GM12878 (cell line): ENCODE measurements at regions not wholly inside any gene's neighbourhood (a gene's known extent, or its start where the extent isn't known, plus 50 kb on each side); places are given as distances from the start of the nearest gene placed in this dataset.

Experiments used
- ATAC-seq: fragments of 200-7000 bp; cut with Tn5 transposase; 3 replicates; pipeline ENCODE4 v1.9.1; 2020; ENCODE audit warnings: mild to moderate bottlenecking, moderate library complexity
- BruUV-seq: library from RNA; stranded (reverse); fragments of 400-500 nt; replicated peaks from 2 replicates; lab custom pipeline; 2021; lab: Mats Ljungman, UMichigan
- CTCF ChIA-PET: fragments of 300-600 bp; sonication (Branson Sonifier 250); formaldehyde crosslinking; extraction: SDS; loops from one replicate; lab custom pipeline; 2021; ENCODE audit warnings: inconsistent platforms; lab: Yijun Ruan, JAX
- POLR2A ChIA-PET: fragments of 350-600 bp; formaldehyde crosslinking; extraction: SDS; loops from one replicate; lab custom pipeline; 2021; ENCODE audit warnings: inconsistent platforms; lab: Charles Lee
- RAD21 ChIA-PET: fragments of 300-600 bp; sonication (Branson Sonifier 250); formaldehyde crosslinking; loops from one replicate; lab custom pipeline; 2023; ENCODE audit warnings: antibody characterized with exemption; ENCODE audit not compliant: unreplicated experiment; lab: Charles Lee
- SMC1A ChIA-PET: fragments of 300-600 bp; sonication (Branson Sonifier 250); formaldehyde crosslinking; loops from one replicate; lab custom pipeline; 2023; ENCODE audit not compliant: unreplicated experiment, uncharacterized antibody; lab: Charles Lee
- DNase-seq: peaks from one replicate; pipeline ENCODE4 v3.0.0-alpha.2; 2011; ENCODE audit warnings: low read depth, low spot score
- FAIRE-seq: peaks from 3 replicates; lab custom pipeline; 2011; peaks lifted over from hg19 to GRCh38; lab: Jason Lieb, UNC
- H2AFZ ChIP-seq: 2 replicates; pipeline ENCODE4 v1.6.0; 2011; ENCODE audit warnings: low read depth, low read length, control low read depth; ENCODE audit not compliant: control insufficient read depth
- H3K27ac ChIP-seq: 2 replicates; pipeline ENCODE4 v1.5.1; 2011; ENCODE audit warnings: control low read depth; ENCODE audit not compliant: control insufficient read depth, insufficient read depth
- H3K27me3 ChIP-seq, 2 experiments: replicated peaks in 1 of 2; 2 replicates each; pipeline versions ENCODE4 v1.6.0 to v1.6.1; 2011; ENCODE audit warnings: low read length in 1 of 2; ENCODE audit not compliant: control insufficient read depth in 2 of 2, insufficient read depth in 2 of 2
- H3K36me3 ChIP-seq, 2 experiments: 2 replicates each; pipeline ENCODE4 v1.5.1; 2011; ENCODE audit warnings: low read length in 1 of 2; ENCODE audit not compliant: control insufficient read depth in 2 of 2, insufficient read depth in 2 of 2
- H3K4me1 ChIP-seq: 2 replicates; pipeline ENCODE4 v1.6.1; 2011; ENCODE audit warnings: mild to moderate bottlenecking, low read length, moderate library complexity, mixed read lengths; ENCODE audit not compliant: control insufficient read depth, insufficient read depth
- H3K4me2 ChIP-seq: 2 replicates; pipeline ENCODE4 v1.6.0; 2011; ENCODE audit warnings: control low read depth; ENCODE audit not compliant: control insufficient read depth, insufficient read depth
- H3K4me3 ChIP-seq: fragments of 200-600 bp; sonication (generic); 2 replicates; pipeline ENCODE4 v1.5.1; 2016
- H3K79me2 ChIP-seq: 2 replicates; pipeline ENCODE4 v1.6.0; 2011; ENCODE audit warnings: low read length; ENCODE audit not compliant: control insufficient read depth, insufficient read depth
- H3K9ac ChIP-seq: 2 replicates; pipeline ENCODE4 v1.8.0; 2011; ENCODE audit warnings: low read length, control low read depth, mixed read lengths; ENCODE audit not compliant: control insufficient read depth, insufficient read depth
- H3K9me3 ChIP-seq: replicated peaks from 3 replicates; pipeline ENCODE4 v1.5.1; 2011; ENCODE audit warnings: mild to moderate bottlenecking, low read length; ENCODE audit not compliant: control insufficient read depth, insufficient read depth
- H4K20me1 ChIP-seq: 2 replicates; pipeline ENCODE4 v1.6.0; 2011; ENCODE audit not compliant: control insufficient read depth, insufficient read depth
- ASH2L ChIP-seq: fragments of 300-600, 200-600 bp; sonication (generic); IDR thresholded peaks from 2 replicates; pipeline ENCODE4 v1.6.1; 2017; ENCODE audit warnings: low read depth, mild to moderate bottlenecking, borderline replicate concordance
- BMI1 ChIP-seq: fragments of 450-650 bp; IDR thresholded peaks from 2 replicates; pipeline ENCODE4 v1.6.1; 2016; ENCODE audit warnings: mild to moderate bottlenecking, moderate library complexity, borderline replicate concordance
- CHD1 ChIP-seq: IDR thresholded peaks from 2 replicates; pipeline ENCODE4 v1.6.1; 2012; ENCODE audit warnings: low read depth, low read length, improper control_type of control experiment
- EP300 ChIP-seq, 2 experiments: fragments of 150-350 bp in 1 of 2; IDR thresholded peaks; 2 replicates each; pipeline ENCODE4 v1.6.1; 2011 to 2012; ENCODE audit warnings: low read depth in 2 of 2, low read length in 2 of 2, borderline replicate concordance in 1 of 2, improper control_type of control experiment in 1 of 2, inconsistent platforms in 1 of 2; ENCODE audit not compliant: control insufficient read depth in 1 of 2
- FOXM1 ChIP-seq: IDR thresholded peaks from 2 replicates; pipeline ENCODE4 v1.6.1; 2012; ENCODE audit warnings: low read depth, mild to moderate bottlenecking, inconsistent platforms, low read length, moderate library complexity
- GABPA ChIP-seq: IDR thresholded peaks from 2 replicates; pipeline ENCODE4 v1.6.1; 2014; ENCODE audit warnings: antibody characterized with exemption, low read depth, mild to moderate bottlenecking, inconsistent platforms
- HDAC6 ChIP-seq: fragments of 200-600 bp; sonication (generic); IDR thresholded peaks from one replicate; pipeline ENCODE4 v1.8.0; 2017; ENCODE audit warnings: antibody characterized with exemption; ENCODE audit not compliant: unreplicated experiment
- KDM1A ChIP-seq: fragments of 200-600 bp; sonication (generic); IDR thresholded peaks from 2 replicates; pipeline ENCODE4 v1.6.1; 2016; ENCODE audit warnings: borderline replicate concordance
- PAX5 ChIP-seq: IDR thresholded peaks from 2 replicates; pipeline ENCODE4 v1.6.1; 2011; ENCODE audit warnings: low read depth, low read length, borderline replicate concordance
- SPI1 ChIP-seq: IDR thresholded peaks from 2 replicates; pipeline ENCODE4 v1.6.1; 2011; ENCODE audit warnings: low read depth, mild to moderate bottlenecking, low read length, moderate library complexity, borderline replicate concordance; ENCODE audit not compliant: insufficient read depth
- YY1 ChIP-seq: IDR thresholded peaks from 2 replicates; pipeline ENCODE4 v1.6.1; 2011; ENCODE audit warnings: low read depth, mild to moderate bottlenecking, low read length
- ZBED1 ChIP-seq: IDR thresholded peaks from 2 replicates; pipeline ENCODE4 v1.6.1; 2016; ENCODE audit warnings: borderline replicate concordance
- in situ Hi-C: fragments of 300-500 bp; cut with MboI; formaldehyde crosslinking; loops from 9 replicates; pipeline ENCODE4 v1.14.3; 2018; ENCODE audit warnings: mixed read lengths
- intact Hi-C: fragments of 100-400 bp; cut with micrococcal nuclease; formaldehyde crosslinking; loops from one replicate; pipeline ENCODE4 v1.14.2; 2022; ENCODE audit not compliant: unreplicated experiment

DNA sequence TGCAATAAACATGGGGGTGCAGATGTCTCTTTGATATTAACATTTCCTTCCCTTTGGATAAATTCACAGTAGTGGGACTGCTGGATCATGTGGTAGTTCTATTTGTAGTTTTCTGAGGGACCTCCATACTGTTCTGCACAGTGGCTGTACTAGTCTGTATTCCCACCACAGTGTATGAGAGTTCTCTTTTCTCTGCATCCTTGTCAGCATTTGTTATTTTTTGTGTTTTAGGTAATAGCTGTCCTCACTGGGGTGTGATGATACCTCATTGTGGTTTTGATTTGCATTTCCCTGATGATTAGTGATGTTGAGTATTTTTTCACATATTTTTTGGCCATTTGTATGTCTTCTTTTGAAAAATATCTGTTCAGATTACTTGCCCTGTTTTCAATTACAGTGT is 562.5 kb downstream of the CSNK1G3 start:
- Histone ChIP-seq H4K20me1 (no peaks in the 10 kb centered on the region), H3K4me1 (no peaks in the 10 kb centered on the region), H3K27ac (no peak overlapping the region), H3K27me3 (no peaks in the 10 kb centered on the region; a peak in 1 of 4 replicates), H3K36me3 (no peaks in the 10 kb centered on the region), H3K4me3 (no peak overlapping the region), H2AFZ (no peak overlapping the region), H3K4me2 (no peak overlapping the region), H3K9me3 (no peaks in the 10 kb centered on the region), H3K9ac (no peak overlapping the region), H3K79me2 (no peaks in the 10 kb centered on the region)
- in situ Hi-C loops: no loop called here
- ATAC-seq (no peak), FAIRE-seq (no peak), DNase-seq (no peak)
- TF ChIP-seq PAX5 (no peak), ASH2L (no peak), FOXM1 (no peak), BMI1 (no peak), SPI1 (no peak), GABPA (no peak), KDM1A (no peak), HDAC6 (no peak)
- intact Hi-C loops: no loop called here
- ChIA-PET POLR2A (no interaction called here), RAD21 (no interaction called here), CTCF (interaction anchor here (0.6 to 0.9 kb wide), 2 partner anchors 9 to 205 kb away, joined by 3 read pairs; no protein-coding TSS in a partner anchor), SMC1A (no interaction called here)
- BruUV-seq: no TSS peak

DNA sequence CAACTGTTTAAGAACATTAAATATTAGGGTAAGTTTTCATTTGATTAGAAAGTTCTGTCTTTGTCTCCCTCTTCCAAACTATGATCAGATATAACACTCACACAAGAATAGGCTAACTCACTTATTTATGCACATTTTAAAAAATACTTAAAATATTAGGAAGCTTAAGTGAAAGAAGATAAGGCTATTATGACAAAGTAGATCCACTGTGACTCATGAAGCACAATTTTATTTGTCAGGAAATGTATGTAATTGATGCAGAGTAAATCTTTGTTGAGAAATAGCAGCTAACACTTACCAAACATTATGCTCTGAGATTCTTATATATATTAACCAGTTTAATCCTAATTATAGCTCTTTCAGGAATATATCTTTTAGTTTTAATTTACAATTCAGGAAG is 560.6 kb downstream of the CSNK1G3 start:
- H3K4me3 ChIP-seq: no peak overlapping the region
- intact Hi-C loops (no loop called here), in situ Hi-C loops (no loop called here)
- TF ChIP-seq ZBED1: no peak
- TF ChIP-seq YY1: no peak
- no peak for TF ChIP-seq EP300 (IDR thresholded peaks at IDR 0.05; ENCODE audit: borderline replicate concordance in 1 of 2, control insufficient read depth in 1 of 2, low read depth in 2 of 2, low read length in 2 of 2)
- no peak for TF ChIP-seq SPI1
- no peak for TF ChIP-seq CHD1
- ATAC-seq (no peak), FAIRE-seq (no peak), DNase-seq (no peak)
- H3K36me3 ChIP-seq: no peaks in the 10 kb centered on the region
- H3K27me3 ChIP-seq: no peaks in the 10 kb centered on the region; a peak in 1 of 4 replicates
- no TSS peak for BruUV-seq
- no peaks in the 10 kb centered on the region for H3K79me2 ChIP-seq
- H3K4me1 ChIP-seq: no peaks in the 10 kb centered on the region
- H3K9ac ChIP-seq: no peak overlapping the region
- POLR2A ChIA-PET: no interaction called here
- H3K4me2 ChIP-seq: no peak overlapping the region
- H2AFZ ChIP-seq: no peak overlapping the region
- H4K20me1 ChIP-seq: no peaks in the 10 kb centered on the region
- CTCF ChIA-PET: no interaction called here
- no peaks in the 10 kb centered on the region for H3K9me3 ChIP-seq
- SMC1A ChIA-PET: no interaction called here
- RAD21 ChIA-PET: no interaction called here
- H3K27ac ChIP-seq: no peak overlapping the region
